Superior temporal gyrus (tissue), 1 donor: ENCODE measurements at regions not wholly inside any gene's neighbourhood (a gene's known extent, or its start where the extent isn't known, plus 50 kb on each side); places are given as distances from the start of the nearest gene placed in this dataset.
"Not testable (repeated sequence)": the region's sequence is repeated elsewhere in the genome, so short reads cannot be mapped to it uniquely, and the experiment has no call there.

ENCODE experiments used
- DNase-seq: peaks from one replicate; pipeline ENCODE4 v3.0.0-alpha.2; 2016; ENCODE audit errors: extremely low spot score

DNA sequence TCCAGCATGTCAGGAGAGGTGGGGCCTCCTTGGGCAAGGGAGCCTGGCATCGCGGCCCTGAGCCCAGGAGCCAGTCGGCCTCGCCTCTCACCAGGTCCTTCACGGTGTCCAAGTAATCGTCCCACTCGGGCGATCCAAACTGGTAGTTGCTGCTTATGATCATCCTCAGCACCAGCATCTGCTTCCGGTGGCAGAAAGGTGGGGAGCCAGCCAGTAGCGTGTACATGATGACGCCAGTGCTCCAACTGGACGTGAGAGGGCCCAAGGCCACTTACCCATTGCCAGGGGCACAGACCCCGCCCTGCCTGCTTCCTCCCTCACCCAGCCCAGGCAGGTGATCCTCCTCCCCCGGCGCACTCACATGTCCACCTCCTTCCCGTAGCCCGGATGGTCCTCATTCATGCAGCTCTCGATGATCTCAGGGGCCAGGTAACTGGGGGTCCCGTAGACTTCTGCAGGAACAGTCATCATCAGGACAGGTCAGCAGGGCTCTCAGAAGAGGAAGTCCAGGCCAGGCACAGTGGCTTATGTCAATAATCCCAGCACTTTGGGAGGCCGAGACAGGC, 214.7 kb downstream of the OR4C45 start:
- DNase-seq: no peak

DNA sequence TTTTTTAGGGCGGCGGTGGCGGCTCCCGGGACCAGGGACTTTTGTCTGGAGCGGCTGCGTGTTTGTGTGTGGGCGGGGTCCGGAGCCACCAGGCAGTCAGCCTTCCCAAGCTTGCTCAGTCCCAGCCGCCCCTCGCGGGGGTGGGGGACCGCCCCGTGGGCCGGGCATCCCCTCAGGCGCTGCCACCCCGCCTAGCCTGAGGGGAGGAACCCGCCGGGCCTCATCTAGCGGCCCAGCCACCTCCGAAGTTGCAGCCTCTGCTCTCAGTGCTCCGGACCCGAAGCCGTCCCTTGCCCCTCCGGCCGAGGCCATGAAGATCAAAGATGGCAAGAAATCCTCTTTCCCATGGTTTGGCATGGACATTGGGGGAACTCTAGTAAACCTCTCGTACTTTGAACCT, 235.2 kb downstream of the OR4C45 start:
- no peak for DNase-seq

DNA sequence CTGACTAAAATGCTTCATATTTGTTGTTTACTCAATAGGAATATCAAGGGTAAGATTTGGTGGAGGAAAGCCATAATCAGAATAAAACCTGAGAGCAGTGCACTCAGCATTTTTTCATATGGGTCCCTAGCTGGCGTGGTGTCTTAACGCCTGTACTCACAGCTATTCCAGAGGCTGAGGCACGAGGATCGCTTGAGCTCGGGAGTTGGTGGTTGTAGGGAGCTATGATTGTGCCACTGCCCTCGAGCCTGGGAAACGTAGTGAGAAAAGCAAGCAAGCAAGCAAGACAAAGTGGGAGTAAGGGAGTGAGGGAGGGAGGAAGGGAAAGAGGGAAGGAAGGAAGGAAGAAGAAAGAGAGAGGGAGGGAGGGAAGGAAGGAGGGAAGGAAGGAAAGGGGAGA, 242.5 kb downstream of the OR4C45 start:
- DNase-seq: no peak

GRCh38 chr11:50278756-50279155, 246.1 kb downstream of the OR4C45 start:
- no peak for DNase-seq

GRCh38 chr11:50298182-50298988, 265.7 kb downstream of the OR4C45 start:
- DNase-seq: no peak

DNA sequence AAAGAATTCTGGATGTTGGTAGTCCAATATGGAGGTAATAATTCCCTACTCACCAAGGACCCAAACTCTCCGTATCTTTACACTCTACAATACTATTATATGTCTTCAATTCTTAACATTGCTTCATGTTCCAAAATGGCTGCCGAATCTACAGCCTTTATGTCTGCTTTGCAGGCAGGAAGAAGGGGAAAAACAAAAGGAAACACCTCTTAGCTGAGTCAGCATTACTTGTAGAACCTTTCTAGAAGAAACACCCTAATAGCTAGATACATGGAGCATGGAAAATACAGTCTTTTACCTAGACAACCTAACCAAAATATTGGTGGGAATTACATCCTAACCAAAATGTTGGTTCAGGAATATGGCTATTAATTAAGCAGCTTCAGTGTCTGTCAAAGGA, 298.0 kb downstream of the OR4C45 start:
- not testable (repeated sequence) for DNase-seq

DNA sequence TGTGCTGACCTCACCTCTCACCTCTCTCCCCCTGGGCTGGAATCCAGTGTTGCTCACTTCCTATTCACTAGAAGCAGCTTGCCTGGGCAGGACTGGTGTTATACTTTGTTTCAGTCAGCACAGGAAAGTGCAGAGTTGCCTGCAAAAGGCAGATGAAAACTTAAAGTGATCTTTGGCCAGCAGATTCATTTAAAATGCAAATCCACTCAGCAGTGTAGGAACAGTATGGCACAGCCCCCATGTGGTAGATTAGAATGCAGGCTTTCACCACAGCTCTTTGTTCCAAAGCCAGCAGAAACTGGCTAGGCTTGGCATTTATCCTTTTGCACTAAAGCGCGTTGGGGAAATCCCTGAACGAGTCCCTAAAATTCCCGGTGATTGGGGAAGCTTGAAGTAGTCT, 301.2 kb downstream of the OR4C45 start:
- no peak for DNase-seq

GRCh38 chr11:50337432-50337831, 304.8 kb downstream of the OR4C45 start:
- not testable (repeated sequence) for DNase-seq

- not testable (repeated sequence) for DNase-seq
Observed at GRCh38 chr11:50348018-50348417, 315.3 kb downstream of the OR4C45 start.

DNA sequence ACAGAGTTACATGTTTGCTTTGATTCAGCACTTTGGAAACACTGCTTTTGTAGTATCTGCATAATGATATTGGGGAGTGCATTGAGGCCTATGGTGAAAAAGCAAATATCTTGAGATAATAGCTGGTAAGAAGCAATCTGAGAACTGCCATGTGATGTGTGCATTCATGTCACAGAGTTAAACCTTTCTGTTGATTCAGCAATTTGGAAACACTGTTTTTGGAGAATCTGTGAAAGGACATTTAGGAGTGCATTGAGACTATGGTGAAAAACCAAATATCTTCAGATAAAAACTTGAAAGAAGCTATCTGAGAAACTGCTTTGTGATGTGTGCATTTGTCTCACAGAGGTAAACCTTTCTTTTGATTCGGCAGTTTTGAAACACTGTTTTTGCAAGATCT, 346.8 kb downstream of the OR4C45 start:
- no peak for DNase-seq

- no peak for DNase-seq
Observed at GRCh38 chr11:50394017-50394416, 361.3 kb downstream of the OR4C45 start.

DNA sequence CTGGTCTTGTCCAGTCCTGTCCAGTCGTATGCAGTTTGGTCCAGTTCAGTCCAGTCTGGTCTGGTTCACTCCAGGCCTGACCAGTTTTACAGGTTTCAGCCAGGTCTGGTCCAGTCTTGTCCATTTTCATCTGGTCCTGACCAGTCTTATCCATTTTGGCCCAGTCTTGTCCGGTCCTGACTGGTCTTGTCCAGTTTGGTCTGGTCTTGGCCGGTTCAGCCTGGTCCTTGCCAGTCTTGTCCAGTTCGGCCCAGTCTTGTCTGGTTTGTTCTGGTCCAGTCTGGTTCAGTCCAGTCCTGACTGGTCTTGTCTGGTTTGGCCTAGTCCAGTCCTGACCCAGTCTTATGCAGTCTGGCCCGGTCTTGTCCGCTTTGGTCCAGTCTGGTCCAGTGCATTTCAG, 380.2 kb downstream of the OR4C45 start:
- DNase-seq: no peak

DNA sequence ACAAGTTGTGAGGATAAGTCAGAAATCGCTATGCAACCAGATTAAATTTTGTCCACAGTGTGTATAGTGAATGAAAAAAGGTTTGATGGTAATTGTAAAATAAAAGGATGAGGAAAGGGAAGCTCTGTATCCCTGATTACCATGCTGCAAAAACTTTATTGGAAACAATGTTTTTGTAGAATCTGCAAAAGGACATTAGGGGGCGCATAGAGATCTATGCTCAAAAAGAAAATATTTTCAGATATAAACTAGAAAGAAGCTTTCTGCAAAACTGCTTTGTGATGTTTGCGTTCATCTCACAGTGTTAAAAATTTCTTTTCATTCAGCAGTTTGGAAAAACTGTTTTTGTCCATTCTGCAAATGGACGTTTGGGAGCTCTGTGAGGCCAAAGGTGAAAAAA, 390.5 kb downstream of the OR4C45 start:
- DNase-seq: no peak
